ENCODE measurements at regions not wholly inside any gene's neighbourhood (a gene's known extent, or its start where the extent isn't known, plus 50 kb on each side); places are given as distances from the start of the nearest gene placed in this dataset.

- no peak for TF ChIP-seq EZH2 (IDR thresholded peaks at IDR 0.05)
- TF ChIP-seq POLR2AphosphoS5 (IDR thresholded peaks at IDR 0.05; ENCODE audit: borderline replicate concordance, low read depth, low read length): no peak
These were observed 193.4 kb upstream of the VWC2 start for GRCh38 chr7:49580000-49580399.
